HG03457 (cell line): ENCODE measurements at regions not wholly inside any gene's neighbourhood (a gene's known extent, or its start where the extent isn't known, plus 50 kb on each side); places are given as distances from the start of the nearest gene placed in this dataset.
"Not testable (repeated sequence)": the region's sequence is repeated elsewhere in the genome, so short reads cannot be mapped to it uniquely, and the experiment has no call there.

Experiments used
- ATAC-seq: cut with Tn5 transposase; IDR thresholded peaks from one replicate; pipeline ENCODE4 v1.9.1; 2021; ENCODE audit warnings: moderate number of reproducible peaks; ENCODE audit not compliant: unreplicated experiment

DNA sequence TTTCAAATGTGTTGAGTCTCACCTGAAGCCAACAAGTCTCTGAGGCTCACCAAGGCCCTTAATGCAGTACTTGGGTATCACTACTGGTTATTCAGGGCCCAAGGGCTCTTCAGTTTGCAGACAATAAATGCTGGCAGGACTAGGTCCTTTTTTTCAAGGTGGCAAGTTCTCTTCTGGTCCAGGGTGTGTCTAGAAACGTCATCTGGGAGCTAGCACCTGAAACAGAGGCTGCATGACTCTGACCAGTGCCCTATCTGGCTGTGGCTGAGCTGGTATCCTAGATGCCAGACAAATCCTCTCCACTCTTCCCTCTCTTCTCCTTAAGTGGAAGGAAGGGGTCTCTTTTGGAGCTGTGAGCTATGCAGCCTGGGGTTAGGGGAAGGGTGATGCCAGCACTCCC lies 276.8 kb downstream of the PYDC2 start:
- ATAC-seq: no peak

DNA sequence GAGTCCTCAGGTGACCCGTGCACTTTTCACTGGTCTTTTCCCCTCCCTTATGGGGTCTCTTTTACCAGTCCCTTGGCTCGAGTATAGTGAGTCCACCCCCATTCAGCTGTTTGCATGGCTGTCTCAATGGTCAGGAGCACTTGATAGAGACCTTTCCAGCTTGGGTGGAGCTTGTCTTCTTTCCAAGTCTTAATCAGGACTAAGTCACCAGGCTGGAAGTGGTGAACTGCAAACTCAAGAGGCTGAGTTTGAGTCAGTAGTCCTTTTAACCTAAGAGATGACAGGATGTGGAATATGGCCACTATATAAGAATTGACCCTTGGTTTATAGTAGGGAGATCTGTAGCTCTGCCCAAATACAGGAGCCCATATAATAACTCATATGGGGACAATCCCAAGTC lies 279.7 kb downstream of the PYDC2 start:
- ATAC-seq: no peak

DNA sequence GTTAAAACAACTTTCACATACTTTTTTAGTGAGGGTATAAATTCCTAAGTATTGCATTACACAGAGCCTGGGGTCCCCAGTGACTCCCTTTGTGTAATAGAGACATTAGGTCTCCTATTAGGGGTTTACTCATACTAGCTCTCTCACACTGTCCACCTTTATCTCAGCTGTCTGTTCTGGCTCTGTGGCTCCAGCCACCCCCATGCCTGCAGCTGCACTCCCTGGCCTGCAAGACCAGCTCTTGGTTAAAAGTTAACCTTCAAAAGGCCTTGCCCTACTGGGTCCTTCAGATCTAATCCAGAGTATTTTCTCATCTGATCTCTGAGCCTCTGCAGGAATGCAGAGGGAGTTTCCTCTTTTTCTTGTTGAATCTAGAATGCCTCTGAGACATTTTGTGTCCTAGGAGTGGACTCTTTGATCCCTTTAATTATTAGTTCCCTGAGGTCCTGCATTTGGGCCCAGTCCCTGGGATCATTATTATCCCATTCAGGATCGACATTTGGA lies 280.9 kb downstream of the PYDC2 start:
- ATAC-seq: not testable (repeated sequence)

DNA sequence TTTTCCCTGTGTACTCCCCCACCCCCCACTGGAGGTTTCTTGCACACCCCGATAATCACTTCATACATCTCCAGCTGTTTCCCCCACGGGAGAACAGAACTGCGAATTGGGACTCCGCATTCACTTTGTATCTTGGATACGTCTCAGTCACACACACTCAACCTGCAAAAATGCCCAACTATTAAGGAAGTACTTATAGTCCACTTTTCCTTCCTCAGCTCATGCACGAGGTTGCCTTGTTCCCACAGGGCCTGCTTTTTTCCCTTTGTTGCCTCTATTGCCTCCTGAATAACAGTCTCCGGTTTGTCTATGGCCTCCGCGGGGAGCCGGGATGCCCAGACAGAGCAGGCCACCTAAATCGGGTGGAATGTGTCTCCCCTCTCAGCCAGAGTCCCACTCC lies 282.3 kb downstream of the PYDC2 start:
- ATAC-seq: no peak

DNA sequence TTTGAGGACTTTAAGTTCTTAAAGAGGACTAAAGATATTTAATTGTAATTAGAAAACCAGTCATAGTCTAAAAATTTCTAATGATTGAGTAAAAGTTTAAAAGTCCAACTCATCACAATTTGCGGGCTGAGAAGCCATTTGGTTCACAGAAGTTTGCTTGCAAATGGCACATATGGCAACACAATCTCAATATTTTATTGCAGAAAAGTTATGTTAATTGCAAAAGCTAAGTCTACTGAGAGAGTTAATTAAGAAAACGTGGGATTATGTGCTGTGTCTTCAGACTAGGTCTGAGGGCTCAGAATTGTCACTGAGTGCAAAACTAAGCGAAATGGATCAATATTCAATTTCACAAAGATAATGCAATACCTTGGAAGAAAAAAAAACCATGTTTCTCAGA lies 289.7 kb downstream of the PYDC2 start:
- ATAC-seq: no peak

DNA sequence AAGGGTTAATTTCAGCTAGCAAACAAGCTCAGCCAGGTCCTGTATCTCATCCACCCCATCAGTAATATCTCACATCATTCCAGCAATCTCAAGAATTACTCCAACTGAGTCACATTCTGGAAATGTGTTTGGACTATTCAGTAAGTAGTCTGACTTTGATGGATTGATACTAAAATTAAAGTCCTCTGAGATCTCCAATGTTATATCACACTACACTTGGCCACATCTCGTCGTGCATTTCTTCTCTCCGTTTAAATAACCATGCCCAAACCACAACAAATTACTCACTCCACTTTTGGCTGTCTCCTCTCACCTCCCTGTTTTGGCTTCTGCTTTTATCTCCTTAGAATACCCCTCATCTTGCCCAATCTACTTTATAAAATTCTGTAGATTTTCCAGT lies 292.2 kb downstream of the PYDC2 start:
- ATAC-seq: no peak

DNA sequence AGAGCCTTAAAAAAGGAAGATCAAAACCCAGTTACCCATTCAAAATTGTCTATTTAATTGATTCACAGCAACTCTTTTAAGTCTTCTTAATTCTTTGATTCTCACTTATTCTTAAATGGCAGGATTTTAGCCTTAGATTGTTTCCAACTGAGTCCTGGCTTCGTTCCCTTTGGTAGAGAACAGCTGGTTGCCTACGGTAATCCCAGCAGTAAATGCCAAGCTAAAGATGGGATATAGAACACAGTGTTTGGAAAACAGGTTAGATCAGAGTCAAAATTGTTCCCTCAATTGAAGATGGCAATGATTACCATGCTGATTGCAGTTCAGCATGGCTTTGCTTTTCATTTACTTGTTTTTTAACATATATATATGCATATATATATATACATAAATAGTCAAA lies 300.9 kb downstream of the PYDC2 start:
- ATAC-seq: no peak

DNA sequence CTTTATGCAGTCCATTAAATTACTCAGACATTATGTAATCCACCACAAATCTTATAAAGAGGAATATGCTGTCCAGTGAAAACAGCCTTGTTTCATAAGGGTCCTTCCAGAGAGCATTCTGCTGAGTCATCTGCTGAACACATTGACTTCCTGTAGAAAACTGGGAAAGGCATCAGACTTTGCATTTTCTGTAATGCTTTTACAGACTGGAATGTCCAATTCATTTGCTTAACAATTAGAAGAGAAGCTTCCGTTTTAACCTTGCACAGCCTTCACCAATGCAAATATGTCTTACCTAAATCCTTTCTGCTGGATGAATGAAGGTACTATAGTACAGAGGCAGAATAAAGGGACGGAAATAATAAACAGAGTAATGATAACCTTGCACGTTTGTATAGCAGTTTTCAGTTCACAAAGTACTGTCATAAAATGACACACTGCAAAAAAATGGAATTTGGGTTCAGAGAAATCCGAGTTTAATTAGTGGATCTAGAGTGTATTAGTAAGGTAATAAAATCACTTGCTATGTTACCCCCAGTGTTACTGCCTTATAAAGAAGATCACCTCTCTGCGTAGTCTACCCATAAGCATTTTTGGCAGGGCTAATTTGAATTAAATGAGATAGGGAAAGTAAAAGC lies 301.5 kb downstream of the PYDC2 start:
- ATAC-seq: no peak

DNA sequence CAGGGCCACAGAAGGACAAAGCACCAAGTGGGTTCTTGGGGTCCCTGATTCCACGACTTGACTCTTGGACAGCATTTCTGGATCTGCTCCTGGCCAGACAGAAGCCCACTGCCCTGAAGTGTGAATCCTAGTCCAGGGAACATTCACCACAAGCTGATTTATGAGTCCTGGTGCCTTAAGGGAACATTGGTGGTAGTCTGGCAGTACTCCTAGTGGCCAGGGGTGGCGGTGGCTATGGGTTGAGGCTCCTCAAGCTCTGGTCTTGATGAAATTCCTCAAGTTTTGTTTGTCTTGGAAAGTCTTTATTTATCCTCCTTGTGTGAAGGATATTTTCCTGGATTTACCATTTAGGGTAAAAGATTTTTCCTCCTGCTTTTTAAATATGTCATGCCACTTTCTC lies 307.5 kb downstream of the PYDC2 start:
- ATAC-seq: no peak

DNA sequence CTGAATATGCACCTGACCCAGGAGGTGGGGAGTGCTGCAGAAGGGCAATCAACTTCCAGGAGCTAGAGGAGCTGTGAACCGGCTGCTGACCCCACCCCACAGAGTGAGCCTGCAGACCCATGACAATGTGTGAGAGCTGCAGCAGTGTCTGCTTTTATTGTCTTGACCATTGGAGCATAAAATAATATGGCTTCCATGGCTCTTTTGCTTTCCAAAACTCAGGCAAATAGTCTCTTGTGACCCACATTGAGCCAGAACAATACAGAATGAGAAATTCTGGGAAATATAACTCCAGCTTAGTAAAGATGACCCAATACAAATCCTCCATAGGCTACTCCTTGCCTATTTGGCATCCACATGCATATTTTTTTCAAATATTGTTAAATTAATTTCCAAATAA lies 309.6 kb downstream of the PYDC2 start:
- ATAC-seq: no peak

DNA sequence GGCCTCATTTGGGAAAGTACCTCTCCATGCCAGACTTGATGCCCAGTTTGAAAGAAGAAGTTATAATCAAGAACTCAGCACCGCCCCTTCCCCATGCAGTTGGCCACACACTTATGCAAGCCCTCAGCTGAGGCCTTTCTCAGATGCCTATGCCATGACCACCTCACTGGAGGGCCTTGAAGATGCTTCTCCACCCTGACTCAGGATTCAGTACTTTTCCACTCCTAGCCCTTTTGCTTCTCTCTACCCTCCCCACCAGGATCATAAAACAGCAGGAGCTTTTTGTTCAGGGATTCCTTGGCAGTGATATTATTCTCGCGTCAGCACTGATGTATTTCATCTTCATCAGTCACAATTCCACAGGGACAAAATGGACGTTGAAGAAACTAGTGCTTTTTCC lies 313.5 kb downstream of the PYDC2 start:
- no peak for ATAC-seq

DNA sequence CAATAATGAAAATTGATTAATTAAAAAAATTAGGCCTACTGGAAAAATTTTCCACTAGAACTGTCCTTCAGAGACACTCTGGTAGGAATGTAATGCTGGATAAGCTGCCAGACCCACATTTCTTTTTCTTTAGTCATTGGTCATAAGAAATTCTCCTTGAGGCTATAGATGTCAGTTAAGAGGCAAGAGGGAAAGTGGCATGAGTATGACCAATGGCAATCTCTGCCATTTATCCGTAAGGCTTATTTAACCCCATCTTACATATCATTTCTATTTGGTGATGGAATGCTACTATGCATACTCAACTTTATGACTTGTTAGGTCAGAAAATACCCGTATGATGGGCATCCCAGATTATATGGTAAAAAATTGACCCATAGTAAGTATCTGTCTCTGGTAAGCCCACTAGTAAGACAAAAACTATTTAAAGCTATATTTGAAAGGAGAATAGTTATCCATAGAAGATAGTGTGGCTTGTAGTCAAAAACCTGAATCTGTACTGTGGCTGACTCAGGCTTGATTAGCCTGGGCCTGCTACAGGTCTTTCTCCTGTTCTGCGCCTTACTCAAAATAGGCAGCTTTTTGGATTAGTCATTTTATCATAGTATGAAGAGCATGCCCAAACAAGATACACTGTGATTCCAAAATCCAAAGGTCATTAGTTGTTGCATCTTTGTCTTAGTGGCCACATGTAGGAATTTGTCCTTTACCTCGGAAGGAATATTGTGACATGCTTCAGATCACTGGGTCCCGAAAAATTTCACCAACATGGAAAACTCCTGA lies 314.7 kb downstream of the PYDC2 start:
- no peak for ATAC-seq

DNA sequence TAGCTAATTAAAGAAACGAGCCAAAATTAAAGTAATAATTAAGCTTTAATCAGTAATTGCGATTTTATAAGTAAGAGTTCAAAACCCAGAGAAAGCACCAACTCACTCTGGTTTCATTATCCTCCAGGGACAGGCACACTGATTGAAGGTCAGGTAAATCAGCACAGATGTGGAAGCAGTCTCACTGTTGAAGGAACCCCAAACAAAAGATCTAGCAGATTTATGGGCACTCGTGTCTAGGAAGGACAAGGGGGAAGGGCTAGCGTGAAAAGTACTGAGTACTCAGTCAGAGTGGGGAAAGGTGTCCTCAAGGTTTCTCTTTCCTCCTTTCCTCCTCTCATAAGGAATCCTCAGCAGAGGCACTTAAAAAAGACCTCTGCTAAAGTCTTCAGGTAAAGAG lies 320.1 kb downstream of the PYDC2 start:
- no peak for ATAC-seq

DNA sequence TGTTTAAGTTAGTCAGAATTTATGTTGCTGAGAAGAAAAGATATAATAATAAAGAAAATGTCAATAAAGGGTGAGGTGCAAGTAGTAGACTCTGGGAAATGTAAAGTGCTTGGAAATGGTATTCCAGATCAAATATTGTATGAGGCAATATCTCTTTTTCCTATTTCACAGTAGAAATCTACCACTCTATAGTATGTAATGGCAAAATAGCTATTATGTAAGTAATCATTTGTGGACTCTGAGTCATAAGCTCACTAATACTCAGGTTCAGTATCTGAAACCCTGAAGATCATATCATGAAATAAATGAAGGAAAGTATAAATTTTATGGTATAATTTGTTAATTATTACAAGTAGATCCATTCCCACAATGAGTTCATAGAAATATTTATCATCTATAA lies 322.1 kb downstream of the PYDC2 start:
- ATAC-seq: no peak

DNA sequence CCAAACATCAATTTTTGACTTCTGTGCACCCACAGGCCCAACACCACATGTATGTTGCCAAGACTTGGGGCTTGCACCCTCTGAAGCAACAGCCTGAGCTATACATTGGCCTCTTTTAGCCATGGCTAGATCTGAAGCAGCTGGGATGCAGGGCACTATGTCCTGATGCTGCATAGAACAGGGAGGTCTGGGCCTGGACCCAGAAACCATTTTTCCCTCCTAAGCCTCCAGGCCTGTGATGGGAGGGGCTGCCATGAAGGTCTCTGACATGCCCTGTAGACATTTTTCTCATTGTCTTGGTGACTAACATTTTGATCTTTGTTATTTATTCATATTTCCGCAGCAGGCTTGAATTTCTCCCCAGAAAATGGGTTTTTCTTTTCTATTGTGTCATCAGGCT lies 330.0 kb downstream of the PYDC2 start:
- no peak for ATAC-seq

DNA sequence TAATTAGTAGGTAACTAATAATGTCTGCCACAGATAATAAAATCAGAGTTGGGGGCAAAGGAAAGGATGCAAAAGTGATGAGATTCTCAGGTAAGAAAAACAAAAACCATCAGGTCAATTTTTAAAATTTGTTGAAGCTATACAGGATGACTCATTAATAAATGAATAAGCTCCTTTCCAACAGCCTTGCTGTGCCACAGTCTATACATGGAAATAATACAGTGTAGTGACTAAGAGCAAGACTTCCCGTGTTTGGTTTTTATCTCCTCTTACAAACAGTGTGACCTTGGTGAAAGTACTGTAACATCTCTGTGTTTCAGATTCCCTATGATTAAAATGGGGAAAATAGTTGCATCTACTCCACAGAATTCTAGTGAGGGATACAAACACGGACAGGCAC lies 331.6 kb downstream of the PYDC2 start:
- ATAC-seq: no peak

DNA sequence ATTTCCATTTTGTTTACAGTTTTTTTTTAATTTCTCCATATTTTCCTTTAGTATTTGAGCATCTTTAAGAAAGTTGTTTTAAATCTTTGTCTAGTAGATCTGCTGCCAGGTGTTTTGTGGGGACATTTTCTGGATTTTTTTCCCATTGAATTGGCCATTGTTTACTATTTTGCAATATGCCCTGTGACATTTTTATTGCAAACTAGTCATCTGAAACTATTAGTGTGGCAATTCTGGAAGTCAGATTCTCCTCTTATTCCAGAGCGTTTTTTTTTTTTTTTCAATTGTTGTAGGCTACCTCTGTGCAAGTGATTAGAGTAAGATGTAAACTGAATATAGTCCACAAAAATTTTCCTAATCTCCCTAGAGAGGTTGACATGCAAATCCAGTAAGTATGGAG lies 334.2 kb downstream of the PYDC2 start:
- no peak for ATAC-seq

DNA sequence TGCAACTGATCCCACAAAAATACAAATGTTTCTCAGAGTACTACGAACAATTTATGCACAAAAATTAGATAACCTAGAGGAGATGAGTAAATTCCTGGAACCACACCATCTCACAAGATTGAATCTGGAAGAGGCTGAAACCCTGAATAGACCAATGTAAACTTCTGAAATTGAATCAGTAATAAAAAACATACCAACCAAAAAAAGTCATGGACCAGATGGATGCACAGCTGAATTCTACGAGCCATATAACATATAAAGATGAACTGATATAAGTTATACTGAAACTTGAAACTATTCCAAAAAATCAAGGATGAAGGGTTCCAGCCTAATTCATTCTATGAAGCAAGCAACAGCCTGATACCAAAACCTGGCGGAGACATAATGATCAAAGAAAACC lies 336.3 kb downstream of the PYDC2 start:
- ATAC-seq: no peak

DNA sequence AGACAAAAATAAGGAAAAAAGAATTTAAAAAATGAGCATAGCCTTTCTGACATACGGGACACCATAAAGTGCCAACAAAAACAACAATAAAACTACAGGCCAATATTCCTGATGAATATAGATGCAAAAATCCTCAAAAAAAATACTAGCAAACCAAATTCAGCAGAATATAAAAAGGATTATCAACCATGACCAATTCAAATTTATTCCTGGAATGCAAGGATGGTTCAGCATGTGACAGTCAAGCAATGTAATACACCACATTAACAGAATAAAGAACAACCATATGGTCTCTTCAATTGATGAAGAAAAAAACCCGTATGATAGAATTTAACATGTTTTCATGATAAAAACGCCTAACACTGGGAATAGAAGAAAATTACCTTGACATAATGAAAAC lies 341.7 kb downstream of the PYDC2 start:
- no peak for ATAC-seq

DNA sequence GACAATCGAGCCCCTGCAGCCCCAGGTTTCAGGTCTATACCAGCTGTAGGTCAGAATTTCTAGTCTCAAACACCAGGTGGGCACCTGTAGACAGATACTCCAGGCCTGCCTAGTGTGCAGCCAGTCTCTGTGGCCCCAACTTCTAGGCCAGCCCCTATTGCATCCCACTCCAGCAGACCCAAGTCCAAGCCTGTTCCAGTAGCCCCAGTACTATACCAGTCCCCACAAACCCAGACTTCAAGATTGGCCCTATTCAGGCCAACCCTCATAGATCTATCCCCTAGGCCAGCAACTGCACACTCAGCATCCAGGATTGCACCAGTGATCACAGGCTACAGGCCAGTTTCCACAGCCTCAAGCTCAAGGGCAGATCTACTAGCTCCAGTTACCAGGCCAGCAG lies 344.0 kb downstream of the PYDC2 start:
- no peak for ATAC-seq

DNA sequence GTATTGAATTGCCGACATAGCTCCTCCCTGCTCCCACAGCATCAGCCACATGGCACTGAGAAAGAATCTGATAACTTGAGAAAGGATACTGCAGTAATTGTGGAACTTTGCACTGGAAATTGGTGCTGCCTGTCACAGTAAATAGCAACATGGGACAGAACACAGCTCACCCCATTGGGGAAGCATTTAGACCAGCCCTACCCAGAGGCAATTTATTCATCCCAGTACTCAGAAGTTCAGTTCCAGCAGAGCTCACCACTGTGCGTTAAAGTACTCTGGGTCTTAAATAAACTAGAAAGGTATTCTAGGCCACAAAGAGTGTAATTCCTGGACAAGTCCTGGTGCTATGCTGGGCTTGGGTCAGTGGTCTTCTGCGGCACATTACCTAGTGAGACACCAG lies 347.1 kb downstream of the PYDC2 start:
- ATAC-seq: no peak

DNA sequence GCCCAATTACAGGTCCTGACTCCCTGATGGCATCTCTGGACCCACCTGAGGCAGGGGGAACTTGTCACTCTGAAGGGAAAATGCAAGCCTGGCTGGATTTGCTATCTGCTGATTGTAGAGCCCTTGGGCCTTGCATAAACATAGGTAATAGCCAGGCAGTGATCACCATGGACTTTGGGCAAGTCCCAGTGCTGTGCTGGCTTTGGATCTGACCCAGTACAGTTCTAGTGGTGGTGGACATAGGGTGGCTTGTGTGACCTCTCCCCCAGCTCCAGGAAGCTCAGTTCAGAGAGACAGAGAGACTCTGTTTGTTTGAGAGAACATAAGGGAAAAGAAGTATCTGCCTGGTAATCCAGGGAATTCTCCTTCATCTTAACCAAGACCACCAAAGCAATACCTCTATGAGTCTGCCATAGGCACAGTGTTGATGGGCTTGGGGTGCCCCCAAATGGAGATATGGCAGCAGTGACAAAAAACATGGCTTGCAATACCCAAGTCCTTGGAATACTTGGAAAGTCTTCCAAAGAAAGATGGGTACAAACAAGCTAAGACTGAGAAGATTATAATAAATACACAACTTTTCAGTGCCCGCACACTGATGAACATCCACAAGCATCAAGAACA lies 348.5 kb downstream of the PYDC2 start:
- ATAC-seq: no peak
